ENCODE measurements at regions not wholly inside any gene's neighbourhood (a gene's known extent, or its start where the extent isn't known, plus 50 kb on each side); places are given as distances from the start of the nearest gene placed in this dataset.

- TF ChIP-seq CREB1 (CRISPR knock-in tag; IDR thresholded peaks at IDR 0.05; ENCODE audit: low read depth) (no peak), ZNF331 (CRISPR knock-in tag; IDR thresholded peaks at IDR 0.05; ENCODE audit: low read depth) (no peak), EZH2phosphoT487 (IDR thresholded peaks at IDR 0.05; ENCODE audit: unreplicated experiment) (no peak), ZNF114 (CRISPR knock-in tag; IDR thresholded peaks at IDR 0.05) (no peak), REST (IDR thresholded peaks at IDR 0.05; ENCODE audit: unreplicated experiment) (no peak)
Observed at GRCh38 chr6:96304997-96305396, 216.6 kb upstream of the UFL1 start (continued).

- DNase-seq (ENCODE audit: low spot score) (no peak), ATAC-seq (no peak)
- no peak overlapping the region for H3K4me3 Mint-ChIP-seq
- H3K9me3 Mint-ChIP-seq = peaks cover 18% of the 10 kb centered on the region
- no peak overlapping the region for H3K4me2 ChIP-seq
- no peaks in the 10 kb centered on the region for H3F3A ChIP-seq (replicated peaks; ENCODE audit: low read depth)
- H2AFZ ChIP-seq = no peak overlapping the region
- no peaks in the 10 kb centered on the region for H3K27me3 Mint-ChIP-seq (ENCODE audit: insufficient read depth, low read depth, poor library complexity)
- peaks cover 11% of the 10 kb centered on the region for H3K36me3 Mint-ChIP-seq (ENCODE audit: low read depth)
- no peaks in the 10 kb centered on the region for H3K4me1 ChIP-seq (ENCODE audit: insufficient read depth)
- no peak overlapping the region for H3K27ac Mint-ChIP-seq
- H3K9me2 ChIP-seq (ENCODE audit: insufficient read depth) = no peaks in the 10 kb centered on the region
- H3K27ac ChIP-seq (ENCODE audit: low read depth) = no peak overlapping the region
- H3K4me3 ChIP-seq = no peak overlapping the region
- no peaks in the 10 kb centered on the region for H3K27me3 ChIP-seq (ENCODE audit: insufficient read depth)
- no peaks in the 10 kb centered on the region for H3K4me1 Mint-ChIP-seq
- no peaks in the 10 kb centered on the region for H3K36me3 ChIP-seq (ENCODE audit: insufficient read depth)
- no peaks in the 10 kb centered on the region for H4K20me1 ChIP-seq (replicated peaks; ENCODE audit: insufficient read depth)
- H3K79me2 ChIP-seq (replicated peaks; ENCODE audit: insufficient read depth) = no peaks in the 10 kb centered on the region
- TF ChIP-seq CREB1 (CRISPR knock-in tag; IDR thresholded peaks at IDR 0.05; ENCODE audit: low read depth) (no peak), ZNF331 (CRISPR knock-in tag; IDR thresholded peaks at IDR 0.05; ENCODE audit: low read depth) (no peak), ETS1 (IDR thresholded peaks at IDR 0.05) (no peak), STAT1 (IDR thresholded peaks at IDR 0.05; ENCODE audit: unreplicated experiment) (no peak), CTCF (conservative IDR thresholded peaks at IDR 0.05; ENCODE audit: low read depth in 2 of 2) (no peak), POLR2AphosphoS5 (IDR thresholded peaks at IDR 0.05; ENCODE audit: low read depth) (no peak), EZH2phosphoT487 (IDR thresholded peaks at IDR 0.05; ENCODE audit: unreplicated experiment) (no peak), ZNF114 (CRISPR knock-in tag; IDR thresholded peaks at IDR 0.05) (no peak), EZH2 (IDR thresholded peaks at IDR 0.05; ENCODE audit: low read depth, unreplicated experiment) (no peak), ZNF462 (CRISPR knock-in tag; IDR thresholded peaks at IDR 0.05) (no peak)
Observed at GRCh38 chr6:96330884-96331283, 190.7 kb upstream of the UFL1 start.

Data from GM23338 (cell line).